ENCODE measurements at regions not wholly inside any gene's neighbourhood (a gene's known extent, or its start where the extent isn't known, plus 50 kb on each side); places are given as distances from the start of the nearest gene placed in this dataset.

DNA sequence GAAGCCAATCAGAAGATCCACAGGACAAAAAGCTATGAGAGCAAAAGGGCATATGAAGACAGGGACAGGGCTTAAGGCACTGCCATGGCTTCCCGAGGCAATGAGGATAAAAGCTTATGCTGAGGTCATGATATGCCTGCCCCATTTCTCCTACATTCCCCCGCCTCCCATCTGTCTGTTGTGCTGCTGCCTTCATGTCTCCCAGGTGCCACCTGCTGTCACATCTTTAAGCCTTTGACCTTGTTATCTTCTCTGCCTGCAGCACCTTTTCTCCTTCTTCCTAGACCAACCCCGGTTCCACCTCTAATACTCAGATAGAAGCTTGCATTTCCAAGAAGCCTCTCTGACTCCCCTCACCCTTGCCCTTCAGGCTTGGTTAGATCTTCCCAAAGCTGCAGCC is 213.8 kb downstream of the ARRDC4 start:
- Histone ChIP-seq H3K36me3 (ENCODE audit: insufficient read depth, low read length) (no peaks in the 10 kb centered on the region), H3K79me2 (ENCODE audit: insufficient read depth, low read depth, low read length) (no peaks in the 10 kb centered on the region), H3K4me2 (ENCODE audit: low read length) (no peak overlapping the region), H4K20me1 (ENCODE audit: insufficient read depth, low read length) (no peaks in the 10 kb centered on the region), H3K4me1 (ENCODE audit: insufficient read depth, low read length, poor library complexity, severe bottlenecking) (no peaks in the 10 kb centered on the region), H2AFZ (ENCODE audit: low read length) (no peak overlapping the region), H3K27ac (ENCODE audit: low read depth, low read length, poor library complexity, severe bottlenecking) (no peak overlapping the region), H3K9me2 (ENCODE audit: insufficient read depth, low read length) (no peaks in the 10 kb centered on the region), H3K9me3 (ENCODE audit: low read length) (no peaks in the 10 kb centered on the region), H3K4me3 (ENCODE audit: low read depth, low read length, poor library complexity, severe bottlenecking) (no peak overlapping the region)
- POLR2A ChIA-PET: interaction anchor here (0.6 to 1.3 kb wide), 4 partner anchors 19 to 209 kb away, joined by 3 to 4 read pairs (median 3); no protein-coding TSS in a partner anchor
- CTCF ChIA-PET (ENCODE audit: unreplicated experiment): interaction anchor here (0.6 kb wide), 1 partner anchor 27 kb away, joined by 5 read pairs; no protein-coding TSS in a partner anchor
- intact Hi-C loops (cut with micrococcal nuclease; ENCODE audit: unreplicated experiment): no loop called here
- DNase-seq (ENCODE audit: low spot score): no peak
- no TSS peak for BruUV-seq (replicated peaks)
- no peak for TF ChIP-seq EZH2phosphoT487 (IDR thresholded peaks at IDR 0.05; ENCODE audit: borderline replicate concordance, low read depth, low read length)
- TF ChIP-seq, protein P1, sequence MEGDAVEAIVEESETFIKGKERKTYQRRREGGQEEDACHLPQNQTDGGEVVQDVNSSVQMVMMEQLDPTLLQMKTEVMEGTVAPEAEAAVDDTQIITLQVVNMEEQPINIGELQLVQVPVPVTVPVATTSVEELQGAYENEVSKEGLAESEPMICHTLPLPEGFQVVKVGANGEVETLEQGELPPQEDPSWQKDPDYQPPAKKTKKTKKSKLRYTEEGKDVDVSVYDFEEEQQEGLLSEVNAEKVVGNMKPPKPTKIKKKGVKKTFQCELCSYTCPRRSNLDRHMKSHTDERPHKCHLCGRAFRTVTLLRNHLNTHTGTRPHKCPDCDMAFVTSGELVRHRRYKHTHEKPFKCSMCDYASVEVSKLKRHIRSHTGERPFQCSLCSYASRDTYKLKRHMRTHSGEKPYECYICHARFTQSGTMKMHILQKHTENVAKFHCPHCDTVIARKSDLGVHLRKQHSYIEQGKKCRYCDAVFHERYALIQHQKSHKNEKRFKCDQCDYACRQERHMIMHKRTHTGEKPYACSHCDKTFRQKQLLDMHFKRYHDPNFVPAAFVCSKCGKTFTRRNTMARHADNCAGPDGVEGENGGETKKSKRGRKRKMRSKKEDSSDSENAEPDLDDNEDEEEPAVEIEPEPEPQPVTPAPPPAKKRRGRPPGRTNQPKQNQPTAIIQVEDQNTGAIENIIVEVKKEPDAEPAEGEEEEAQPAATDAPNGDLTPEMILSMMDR (conservative IDR thresholded peaks at IDR 0.05; ENCODE audit: low read length): no peak; the same call in 1 of the 2 replicates

DNA sequence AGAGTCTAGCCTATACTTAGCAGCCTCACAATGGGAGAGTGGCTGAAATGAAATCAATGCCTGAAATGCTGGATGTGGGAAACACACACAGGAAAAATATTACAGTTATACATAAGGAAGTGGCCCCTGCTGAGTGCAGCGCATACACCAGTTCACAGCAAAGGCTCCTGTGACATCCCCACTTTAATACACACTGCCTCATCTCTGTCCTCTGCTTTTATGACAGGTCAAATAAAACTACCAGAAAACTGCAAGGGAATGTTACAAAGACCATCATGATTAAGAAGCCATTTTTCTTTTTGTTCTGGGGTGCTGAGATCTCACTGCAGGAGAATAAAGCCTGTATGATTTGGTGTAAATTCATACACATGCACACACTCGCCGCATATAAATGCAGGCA is 214.3 kb downstream of the ARRDC4 start:
- CTCF ChIA-PET (ENCODE audit: unreplicated experiment): no interaction called here
- Histone ChIP-seq H3K4me3 (ENCODE audit: low read depth, low read length, poor library complexity, severe bottlenecking) (no peak overlapping the region), H2AFZ (ENCODE audit: low read length) (no peak overlapping the region), H3K79me2 (ENCODE audit: insufficient read depth, low read depth, low read length) (no peaks in the 10 kb centered on the region), H3K4me1 (ENCODE audit: insufficient read depth, low read length, poor library complexity, severe bottlenecking) (no peaks in the 10 kb centered on the region), H3K27ac (ENCODE audit: low read depth, low read length, poor library complexity, severe bottlenecking) (no peak overlapping the region), H3K36me3 (ENCODE audit: insufficient read depth, low read length) (no peaks in the 10 kb centered on the region), H4K20me1 (ENCODE audit: insufficient read depth, low read length) (no peaks in the 10 kb centered on the region), H3K9me2 (ENCODE audit: insufficient read depth, low read length) (no peaks in the 10 kb centered on the region), H3K9me3 (ENCODE audit: low read length) (no peaks in the 10 kb centered on the region), H3K4me2 (ENCODE audit: low read length) (no peak overlapping the region)
- DNase-seq (ENCODE audit: low spot score): no peak
- TF ChIP-seq, protein P1 (conservative IDR thresholded peaks at IDR 0.05; ENCODE audit: low read length): no peak
- no peak for TF ChIP-seq EZH2phosphoT487 (IDR thresholded peaks at IDR 0.05; ENCODE audit: borderline replicate concordance, low read depth, low read length)
- POLR2A ChIA-PET: interaction anchor here (1.3 kb wide), 2 partner anchors 10 to 19 kb away, joined by 3 to 4 read pairs; no protein-coding TSS in a partner anchor
- BruUV-seq (replicated peaks): no TSS peak
- intact Hi-C loops (cut with micrococcal nuclease; ENCODE audit: unreplicated experiment): loop anchor here (5.0 kb wide), 2 partner anchors 48 to 88 kb away; no protein-coding TSS in a partner anchor

DNA sequence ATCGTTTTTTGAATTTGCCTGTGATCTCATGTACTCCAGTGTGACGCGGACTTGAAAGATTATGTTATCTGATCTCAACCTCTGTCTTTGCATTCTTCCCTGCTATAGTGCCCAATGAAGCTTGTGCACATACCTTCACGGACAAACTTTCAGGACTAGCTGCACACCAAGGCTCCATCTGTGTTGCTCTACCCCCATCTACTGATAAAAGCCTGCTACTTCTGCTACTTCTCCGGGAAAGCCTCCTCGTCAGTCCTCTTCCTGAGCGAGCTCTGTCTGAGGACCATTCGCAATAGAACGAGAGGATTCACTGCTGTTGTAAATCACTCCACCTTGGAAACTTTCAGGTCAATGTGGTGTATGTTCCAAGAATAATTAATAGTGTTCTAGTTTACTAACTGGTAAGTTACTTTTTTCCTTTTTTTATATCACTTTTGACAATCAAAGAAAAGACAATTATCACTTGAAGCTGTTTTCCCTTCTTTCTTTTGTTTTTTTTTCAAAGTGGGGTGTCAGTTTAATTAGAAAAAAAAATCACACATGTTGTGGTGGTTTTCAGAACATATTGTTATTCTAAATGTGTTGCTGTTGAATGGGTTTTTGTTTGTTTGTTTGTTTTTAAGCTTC is 217.6 kb downstream of the ARRDC4 start:
- no peak overlapping the region for H3K4me2 ChIP-seq (ENCODE audit: low read length)
- TF ChIP-seq, protein P1 (conservative IDR thresholded peaks at IDR 0.05; ENCODE audit: low read length): peak; percentile 69
- no peak for TF ChIP-seq EZH2phosphoT487 (IDR thresholded peaks at IDR 0.05; ENCODE audit: borderline replicate concordance, low read depth, low read length)
- intact Hi-C loops (cut with micrococcal nuclease; ENCODE audit: unreplicated experiment): loop anchor here (1.0 to 5.0 kb wide), 4 partner anchors 35 to 269 kb away; no protein-coding TSS in a partner anchor
- H3K36me3 ChIP-seq (ENCODE audit: insufficient read depth, low read length): no peaks in the 10 kb centered on the region
- no peak overlapping the region for H3K27ac ChIP-seq (ENCODE audit: low read depth, low read length, poor library complexity, severe bottlenecking)
- POLR2A ChIA-PET: interaction anchor here (0.7 to 1.3 kb wide), 2 partner anchors 29 to 30 kb away, joined by 4 read pairs; no protein-coding TSS in a partner anchor
- H3K9me3 ChIP-seq (ENCODE audit: low read length): no peaks in the 10 kb centered on the region
- H4K20me1 ChIP-seq (ENCODE audit: insufficient read depth, low read length): no peaks in the 10 kb centered on the region
- no peaks in the 10 kb centered on the region for H3K79me2 ChIP-seq (ENCODE audit: insufficient read depth, low read depth, low read length)
- H3K4me3 ChIP-seq (ENCODE audit: low read depth, low read length, poor library complexity, severe bottlenecking): no peak overlapping the region
- H3K9me2 ChIP-seq (ENCODE audit: insufficient read depth, low read length): no peaks in the 10 kb centered on the region
- peak; percentile 36 for DNase-seq (ENCODE audit: low spot score)
- no peak overlapping the region for H2AFZ ChIP-seq (ENCODE audit: low read length)
- BruUV-seq (replicated peaks): no TSS peak
- CTCF ChIA-PET (ENCODE audit: unreplicated experiment): interaction anchor here (0.5 to 1.2 kb wide), 4 partner anchors 31 to 278 kb away, joined by 3 to 4 read pairs (median 3); no protein-coding TSS in a partner anchor
- H3K4me1 ChIP-seq (ENCODE audit: insufficient read depth, low read length, poor library complexity, severe bottlenecking): no peaks in the 10 kb centered on the region
